ENCODE measurements at regions not wholly inside any gene's neighbourhood (a gene's known extent, or its start where the extent isn't known, plus 50 kb on each side); places are given as distances from the start of the nearest gene placed in this dataset.

GRCh38 chr3:127457094-127457475, 133.4 kb downstream of the TPRA1 start (continued):
- TF ChIP-seq JUND (IDR thresholded peaks at IDR 0.05) (no peak), SIN3A (IDR thresholded peaks at IDR 0.05; ENCODE audit: low read depth) (no peak), SP1 (IDR thresholded peaks at IDR 0.05; ENCODE audit: low read depth) (no peak), SRF (IDR thresholded peaks at IDR 0.05; ENCODE audit: low read depth) (no peak)

- no peaks in the 10 kb centered on the region for H4K20me1 ChIP-seq (ENCODE audit: insufficient read depth)
- DNase-seq (ENCODE audit: low read depth, low spot score): no peak
- CTCF ChIA-PET: interaction anchor here (1.0 to 2.1 kb wide), 5 partner anchors 51 to 705 kb away, joined by 3 to 14 read pairs (median 4); no protein-coding TSS in a partner anchor
- intact Hi-C loops (cut with micrococcal nuclease): loop anchor here (10.0 kb wide), 1 partner anchor 472 kb away; the partner anchor contains the start of gene PLXNA1
- BruUV-seq (replicated peaks): no TSS peak
- H3K4me2 ChIP-seq (ENCODE audit: low read length): no peak overlapping the region
- H3K9ac ChIP-seq (ENCODE audit: low read length): no peak overlapping the region
- RAD21 ChIA-PET (ENCODE audit: low non-redundant PET in 1 of 2, low total read pairs in 2 of 2, uncharacterized antibody in 2 of 2, unreplicated experiment in 2 of 2): interaction anchor here in 1 of 2 experiments (1.4 kb wide), 1 partner anchor 474 kb away, joined by 3 read pairs; the partner anchor contains the start of gene PLXNA1
- POLR2A ChIA-PET: no interaction called here
- peaks cover 0 to 13% of the 10 kb centered on the region in 2 experiments; a peak in 1 of 4 replicates for H3K4me1 ChIP-seq (ENCODE audit: control insufficient read depth in 1 of 2, insufficient read depth in 2 of 2, low read length in 2 of 2)
- no peak overlapping the region for H3K4me3 ChIP-seq (replicated peaks in 1 of 2; ENCODE audit: low read depth in 1 of 2, low read length in 2 of 2)
- H3K9me3 ChIP-seq (ENCODE audit: control insufficient read depth in 1 of 2, insufficient read depth in 1 of 2, low read depth in 1 of 2, low read length in 2 of 2): no peaks in the 10 kb centered on the region
- ATAC-seq: no peak
- TF ChIP-seq ZFX (IDR thresholded peaks at IDR 0.05) (no peak), EZH2phosphoT487 (IDR thresholded peaks at IDR 0.05; ENCODE audit: borderline replicate concordance) (no peak), MAX (IDR thresholded peaks at IDR 0.05) (no peak)
- no peak overlapping the region for H3K27ac ChIP-seq (ENCODE audit: low read depth, low read length)
- no peaks in the 10 kb centered on the region for H3K9me2 ChIP-seq (ENCODE audit: insufficient read depth)
- H3K27me3 ChIP-seq (ENCODE audit: insufficient read depth, low read length): no peaks in the 10 kb centered on the region
- no peak overlapping the region for H2AFZ ChIP-seq (ENCODE audit: low read depth, low read length, poor library complexity, severe bottlenecking)
- no peaks in the 10 kb centered on the region for H3K79me2 ChIP-seq (ENCODE audit: insufficient read depth, low read length)
- no peaks in the 10 kb centered on the region for H3K36me3 ChIP-seq (ENCODE audit: control insufficient read depth in 1 of 2, insufficient read depth in 2 of 2, low read length in 2 of 2)
Observed at GRCh38 chr3:127456471-127457093, 134.0 kb downstream of the TPRA1 start.

Measured in HCT116 (cell line).